ENCODE measurements at regions not wholly inside any gene's neighbourhood (a gene's known extent, or its start where the extent isn't known, plus 50 kb on each side); places are given as distances from the start of the nearest gene placed in this dataset.

DNA sequence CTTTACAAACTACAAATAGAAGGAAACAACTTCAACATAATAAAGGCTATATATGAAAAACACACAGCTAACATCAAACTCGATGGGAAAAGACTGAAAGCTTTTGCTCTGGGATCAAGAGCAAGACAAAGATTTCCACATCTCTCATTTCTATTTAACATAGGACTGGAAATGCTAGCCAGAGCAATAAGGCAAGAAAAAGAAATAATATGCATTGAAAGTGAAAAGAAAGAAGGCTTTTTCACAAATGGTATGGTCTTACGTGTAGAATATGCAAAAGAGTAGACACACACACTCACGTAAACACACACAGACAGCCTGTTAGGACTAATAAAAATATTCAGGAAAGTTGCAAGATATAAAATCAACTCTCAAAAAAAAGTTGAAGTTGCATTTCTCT, 660.5 kb upstream of the PCDH10 start:
- no peak for TF ChIP-seq CTCF (IDR thresholded peaks at IDR 0.05)
- TF ChIP-seq POLR2A (IDR thresholded peaks at IDR 0.05): no peak
